Stimulated activated CD8-positive, alpha-beta memory T cell treated with anti-CD3 and anti-CD28 coated beads, Interleukin-7, amount 100 ng/mL, for 24 hours (primary cell): ENCODE measurements at regions not wholly inside any gene's neighbourhood (a gene's known extent, or its start where the extent isn't known, plus 50 kb on each side); places are given as distances from the start of the nearest gene placed in this dataset.

Experiments used
- DNase-seq: peaks from one replicate; pipeline ENCODE4 v3.0.0-alpha.2; 2020; ENCODE audit warnings: low read depth

- no peak for DNase-seq
These were observed 106.9 kb upstream of the PTCH1 start for GRCh38 chr9:95623640-95624039.

DNA sequence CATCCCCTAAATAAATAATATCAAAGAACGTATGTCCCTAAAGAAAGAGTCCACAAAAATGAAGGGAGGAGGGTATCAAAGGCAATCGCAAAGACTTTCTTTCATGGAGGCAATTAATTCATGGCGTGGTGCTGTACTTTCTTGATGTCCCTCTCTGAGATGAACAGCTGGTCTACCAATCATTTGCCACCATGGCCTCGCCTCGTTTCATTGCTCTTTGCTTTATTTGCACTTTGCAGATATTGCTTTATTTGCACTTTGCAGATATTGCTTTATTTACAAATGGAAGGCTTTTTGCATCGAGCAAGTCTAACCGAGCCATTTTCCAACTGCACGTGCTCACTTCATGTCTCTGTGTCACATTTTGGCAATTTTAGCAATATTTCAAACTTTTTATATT, 104.0 kb upstream of the PTCH1 start:
- no peak for DNase-seq

DNA sequence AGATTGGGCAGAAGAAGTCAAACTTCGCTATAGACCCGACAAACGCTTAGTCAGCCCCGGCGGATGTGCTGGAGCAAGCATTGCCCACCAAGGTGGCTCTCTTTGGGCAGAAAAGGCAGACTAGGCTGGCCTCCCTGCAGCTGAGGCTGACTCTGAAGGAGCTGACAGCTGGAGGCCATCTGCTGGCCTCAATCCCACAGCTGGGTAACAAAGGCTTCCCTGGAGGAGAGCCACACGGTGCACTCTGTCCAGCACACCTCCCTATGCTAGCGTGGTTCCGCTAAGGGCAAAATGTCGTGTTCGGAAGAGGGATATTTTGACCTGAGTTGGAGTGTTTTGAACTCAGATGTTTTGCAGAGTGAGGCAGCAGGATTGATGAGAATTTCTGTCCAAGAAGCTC, 103.5 kb upstream of the PTCH1 start:
- DNase-seq = no peak

DNA sequence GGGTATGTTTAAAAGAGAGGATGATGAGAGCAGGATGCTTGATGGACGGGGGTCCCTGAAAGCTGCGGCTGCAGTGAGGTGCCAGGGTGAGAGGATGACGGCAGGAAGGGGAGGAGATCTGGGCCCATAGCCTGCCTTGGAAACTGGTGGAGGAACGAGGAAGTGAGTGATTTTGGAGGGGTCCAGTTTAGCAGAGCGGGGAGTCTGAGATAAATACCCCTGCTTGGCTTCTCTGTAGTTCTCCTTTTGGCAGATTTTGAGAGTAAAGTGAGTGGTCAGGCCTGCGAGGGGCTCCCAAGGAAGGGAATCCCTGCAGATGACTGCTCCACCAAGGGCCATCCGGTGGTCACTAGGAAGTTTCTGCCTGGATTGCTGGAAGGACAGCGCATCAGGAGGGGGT, 98.5 kb upstream of the PTCH1 start:
- no peak for DNase-seq

GRCh38 chr9:95613670-95614069, 96.9 kb upstream of the PTCH1 start:
- DNase-seq = no peak

GRCh38 chr9:95611354-95611753, 94.6 kb upstream of the PTCH1 start:
- no peak for DNase-seq

GRCh38 chr9:95610006-95610785, 93.4 kb upstream of the PTCH1 start:
- no peak for DNase-seq

DNA sequence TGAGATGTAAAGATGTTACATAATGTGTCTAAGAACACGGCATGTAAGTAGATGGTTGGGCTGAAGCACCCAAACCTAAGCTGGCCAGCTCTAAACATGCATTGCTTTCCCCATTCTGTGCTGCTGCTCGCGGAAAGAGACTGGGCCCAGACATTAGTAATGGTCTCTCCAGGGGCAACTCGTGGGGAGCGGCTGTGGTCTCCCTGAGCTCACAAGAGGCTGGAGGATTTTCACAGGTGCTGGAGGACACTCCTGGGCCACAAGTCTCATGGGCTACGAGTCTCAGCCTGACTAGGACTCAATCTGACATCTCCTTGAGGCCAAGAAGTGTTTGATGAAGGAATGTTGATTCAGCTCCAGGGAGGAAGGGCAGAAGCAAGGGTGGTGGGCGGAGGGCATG, 92.7 kb upstream of the PTCH1 start:
- DNase-seq = no peak

GRCh38 chr9:95608341-95608740, 91.6 kb upstream of the PTCH1 start:
- no peak for DNase-seq

GRCh38 chr9:95607507-95607906, 90.7 kb upstream of the PTCH1 start:
- DNase-seq = no peak

DNA sequence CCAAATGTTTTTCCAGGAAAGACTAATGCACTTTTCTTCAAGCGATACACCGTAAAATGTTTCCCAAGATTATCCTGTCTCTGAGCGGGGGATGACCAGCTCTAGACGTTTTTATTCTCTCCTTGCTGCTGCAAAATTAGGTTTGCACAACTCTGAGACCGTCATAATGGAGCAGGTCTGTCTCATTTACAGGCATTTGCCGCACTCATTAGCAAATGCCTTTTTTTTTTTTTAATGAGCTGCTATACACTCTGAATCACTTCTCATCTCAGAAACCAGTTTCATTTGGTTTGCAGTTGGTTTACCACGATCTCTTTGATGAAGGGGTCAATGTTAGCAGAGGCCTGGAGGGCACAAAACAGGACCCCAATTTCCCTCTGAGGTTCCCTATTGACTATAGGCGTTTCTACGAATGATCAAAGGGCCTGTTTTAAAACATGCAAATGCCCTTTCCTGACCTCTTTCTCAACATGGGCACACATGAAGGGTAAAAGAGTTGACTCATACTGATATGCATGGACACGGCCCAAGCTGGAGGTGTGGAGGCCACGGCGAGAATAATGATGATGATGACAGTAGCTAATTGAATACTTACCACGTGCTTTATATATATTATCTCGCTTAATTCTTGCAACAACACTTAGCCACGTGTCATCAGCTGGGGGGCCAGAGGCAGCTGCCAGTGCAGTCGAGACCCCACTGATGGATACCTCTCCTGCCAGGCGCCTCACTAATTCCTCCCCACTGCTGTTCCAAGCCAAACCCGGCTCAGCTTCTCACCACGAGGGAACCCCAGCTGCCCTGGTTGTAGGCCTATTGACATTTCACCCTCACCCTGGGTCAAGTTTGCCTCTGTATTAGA, 89.9 kb upstream of the PTCH1 start:
- no peak for DNase-seq

DNA sequence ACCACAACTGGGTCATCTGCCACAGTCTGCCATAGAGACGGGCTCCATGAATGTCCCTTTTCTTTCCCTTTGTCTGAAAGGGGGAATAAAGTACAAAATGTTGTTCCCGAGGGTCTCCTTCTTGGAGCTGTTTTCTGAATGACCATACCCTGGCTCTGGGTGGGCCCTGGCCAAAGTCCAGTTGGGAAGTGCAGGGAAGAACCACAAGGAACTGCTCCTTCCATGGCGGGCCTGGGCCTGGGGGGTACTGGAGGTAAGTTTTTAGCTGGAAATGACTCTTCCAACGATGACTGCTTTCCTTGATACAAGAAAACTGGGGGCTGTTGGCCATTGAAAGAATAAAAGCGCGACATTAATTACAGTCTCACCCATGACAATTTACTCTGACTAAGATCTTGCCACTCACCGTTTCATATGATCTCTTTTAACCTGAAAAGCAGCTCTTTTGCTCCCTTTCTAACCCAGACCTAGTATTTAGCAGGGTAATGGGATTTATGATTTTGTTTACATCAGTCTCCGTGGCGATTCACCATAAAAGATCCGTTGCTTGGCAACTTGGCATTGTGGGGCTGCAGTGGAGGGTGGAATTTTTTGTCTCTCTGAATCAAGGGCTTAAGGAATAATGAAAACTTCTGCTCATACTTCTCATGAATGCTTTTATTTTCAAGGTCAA, 89.2 kb upstream of the PTCH1 start:
- DNase-seq = no peak

- no peak for DNase-seq
These were observed 88.3 kb upstream of the PTCH1 start for GRCh38 chr9:95605101-95605500.

DNA sequence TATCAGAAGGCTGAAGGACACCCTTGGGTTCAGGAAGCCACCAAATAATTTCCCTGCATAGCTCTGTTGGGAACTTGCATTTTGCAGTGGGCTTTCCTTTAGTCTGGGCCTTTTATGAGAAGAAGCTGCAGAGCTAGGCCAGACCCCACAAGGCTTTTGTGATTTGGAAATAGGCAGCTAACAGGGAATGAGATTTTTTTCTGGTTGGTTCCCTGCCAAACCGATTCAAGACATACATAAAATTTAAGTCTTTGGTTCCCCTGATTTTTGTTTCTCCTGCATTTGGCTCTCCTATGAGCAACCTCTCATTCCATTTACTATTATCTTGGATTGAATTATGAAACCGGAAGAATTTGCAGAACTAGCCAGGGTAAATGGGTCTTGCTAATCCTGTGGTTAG, 81.5 kb upstream of the PTCH1 start:
- DNase-seq = no peak

DNA sequence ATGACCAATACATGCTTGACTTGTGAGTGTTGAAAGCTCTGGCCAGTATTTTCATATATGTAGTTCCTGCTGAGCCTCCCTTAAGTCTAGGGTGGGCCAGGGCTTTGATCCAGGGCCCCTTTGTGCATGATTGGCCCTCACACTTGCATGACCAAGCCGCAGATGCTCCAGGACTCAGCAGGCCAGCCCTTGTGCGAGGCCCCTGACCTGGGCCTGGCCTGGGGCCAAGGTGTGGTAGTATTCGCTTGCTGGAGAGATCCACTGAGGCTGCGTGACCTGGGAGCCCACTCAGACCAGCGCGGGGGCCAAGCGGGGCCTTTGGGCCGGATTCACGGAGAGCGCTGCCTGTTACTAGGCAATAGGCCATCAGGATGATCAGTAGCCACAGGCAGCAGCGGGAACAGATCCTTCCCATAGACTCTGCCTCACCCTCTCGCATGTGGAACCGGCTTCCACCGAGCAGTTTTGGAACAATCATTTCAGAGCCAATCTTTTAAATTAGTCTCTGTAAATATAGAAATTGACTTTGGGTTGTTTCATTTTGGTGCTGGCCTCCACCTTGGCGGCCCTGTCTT, 79.0 kb upstream of the PTCH1 start:
- DNase-seq = no peak

GRCh38 chr9:95592931-95593330, 76.2 kb upstream of the PTCH1 start:
- DNase-seq = no peak

- no peak for DNase-seq
These were observed 72.2 kb upstream of the PTCH1 start for GRCh38 chr9:95588724-95589588.

GRCh38 chr9:95587021-95587964, 70.5 kb upstream of the PTCH1 start:
- DNase-seq = no peak

- DNase-seq = no peak
These were observed 69.6 kb upstream of the PTCH1 start for GRCh38 chr9:95586326-95586725.

- no peak for DNase-seq
These were observed 69.1 kb upstream of the PTCH1 start for GRCh38 chr9:95585824-95586223.
